NCI-H345 treated with DMSO at 0.1 percent for 48 hours (cell line): ENCODE measurements at regions not wholly inside any gene's neighbourhood (a gene's known extent, or its start where the extent isn't known, plus 50 kb on each side); places are given as distances from the start of the nearest gene placed in this dataset.
A peak's percentile ranks its signal among the peaks of the same experiment; 100 is the strongest.
"Not testable (repeated sequence)": the region's sequence is repeated elsewhere in the genome, so short reads cannot be mapped to it uniquely, and the experiment has no call there.

Experiments
- DNase-seq: peaks from one replicate; lab custom pipeline; 2025; ENCODE audit not compliant: unreplicated experiment; lab: John Stamatoyannopoulos, UW

DNA sequence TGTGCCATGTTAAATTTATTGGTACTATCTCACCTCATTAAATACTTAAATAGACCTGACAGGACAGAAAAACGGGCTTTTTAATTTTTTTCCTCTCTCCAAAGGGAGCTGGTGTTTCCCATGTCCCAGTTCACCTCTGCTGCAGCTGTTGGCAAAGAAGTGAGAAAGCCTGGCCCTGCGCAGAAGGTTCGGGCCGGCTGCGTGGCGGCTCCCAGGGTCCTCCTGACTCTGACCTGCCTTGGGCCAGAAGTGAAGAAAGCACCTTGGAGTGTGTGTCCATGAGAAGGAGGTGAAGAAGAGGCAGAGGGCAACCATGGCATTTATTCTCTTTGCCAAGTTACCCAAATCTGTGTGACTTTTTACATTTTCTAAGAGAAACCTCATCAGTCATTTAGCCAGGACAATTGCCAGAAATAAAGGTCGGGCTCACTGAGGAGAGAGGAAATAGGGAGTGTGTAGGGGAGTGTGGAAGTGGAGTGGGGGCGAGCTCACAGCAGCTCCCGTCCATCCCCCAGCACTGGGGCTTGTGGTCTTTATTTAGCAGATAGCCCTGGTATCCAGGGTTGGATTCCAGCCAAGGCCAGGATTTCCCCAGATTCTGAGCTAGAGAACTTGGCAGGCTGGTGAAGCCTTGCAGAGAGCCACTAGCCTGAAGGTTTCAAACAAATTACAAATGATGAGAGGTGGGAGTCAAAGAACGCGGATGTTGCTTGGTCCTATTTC lies 102.4 kb upstream of the CADM1 start:
- DNase-seq = no peak

DNA sequence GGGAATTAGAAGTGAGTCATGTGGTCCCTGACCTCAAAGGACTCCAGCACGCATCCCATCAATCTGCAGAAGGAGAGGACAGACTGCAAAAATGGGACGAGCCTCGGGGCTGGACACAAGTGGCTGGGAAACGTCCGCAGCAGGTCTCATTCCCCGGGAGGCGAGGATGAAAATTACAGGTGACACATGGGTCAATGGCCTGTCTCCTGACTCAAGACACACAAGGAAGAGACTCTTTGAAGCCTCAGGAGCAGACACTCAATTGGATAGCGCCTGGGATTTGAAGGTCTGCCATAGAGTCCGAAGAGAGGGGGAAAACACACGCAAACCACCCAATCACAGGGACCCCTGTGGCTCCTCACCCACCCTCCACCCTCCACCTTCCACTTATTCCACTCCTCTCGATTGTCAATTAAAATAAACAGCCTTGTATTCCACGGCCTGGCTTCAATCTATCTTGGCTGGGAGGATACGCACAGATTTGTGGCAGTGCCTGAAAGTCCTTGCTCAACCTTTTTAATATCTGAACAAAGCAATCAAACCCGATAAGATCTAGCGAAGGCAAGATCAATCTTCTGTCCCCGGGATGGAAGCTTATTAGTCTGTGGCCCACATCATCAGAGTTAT lies 101.8 kb upstream of the CADM1 start:
- DNase-seq = no peak

DNA sequence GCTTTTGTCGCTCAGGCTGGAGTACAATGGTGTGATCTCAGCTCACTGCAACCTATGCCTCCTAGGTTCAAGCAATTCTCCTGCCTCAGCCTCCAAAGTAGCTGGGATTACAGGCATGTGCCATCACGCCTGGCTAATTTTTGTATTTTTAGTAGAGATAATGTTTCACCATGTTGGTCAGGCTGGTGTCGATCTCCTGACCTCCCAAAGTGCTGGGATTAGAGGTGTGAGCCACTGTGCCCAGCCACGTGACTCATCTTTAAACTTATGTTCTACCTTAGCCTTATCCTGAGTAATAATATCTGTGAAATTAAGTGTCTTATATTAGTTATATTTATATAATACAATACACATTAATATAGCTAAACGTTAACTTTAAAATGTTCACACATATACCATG lies 101.2 kb upstream of the CADM1 start:
- DNase-seq = not testable (repeated sequence)

DNA sequence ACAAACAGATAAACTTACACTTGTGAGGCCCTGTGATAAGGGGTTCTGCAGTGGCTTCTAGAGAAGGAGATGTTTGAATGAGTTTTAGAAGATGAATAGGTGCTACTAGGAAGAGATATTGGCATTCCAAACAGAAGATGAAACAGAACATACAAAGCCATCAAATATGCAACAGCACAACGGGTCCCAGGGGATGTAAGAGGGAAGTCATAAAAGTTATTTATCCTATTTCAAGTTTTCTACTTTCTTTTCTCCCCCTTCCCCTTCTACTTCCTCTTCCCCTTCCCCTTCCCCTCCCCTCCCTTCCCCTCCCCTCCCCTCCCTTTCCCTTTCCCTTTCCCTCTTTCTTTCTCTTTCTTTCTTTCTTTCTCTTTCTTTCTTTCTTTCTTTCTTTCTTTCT lies 94.9 kb upstream of the CADM1 start:
- no peak for DNase-seq

DNA sequence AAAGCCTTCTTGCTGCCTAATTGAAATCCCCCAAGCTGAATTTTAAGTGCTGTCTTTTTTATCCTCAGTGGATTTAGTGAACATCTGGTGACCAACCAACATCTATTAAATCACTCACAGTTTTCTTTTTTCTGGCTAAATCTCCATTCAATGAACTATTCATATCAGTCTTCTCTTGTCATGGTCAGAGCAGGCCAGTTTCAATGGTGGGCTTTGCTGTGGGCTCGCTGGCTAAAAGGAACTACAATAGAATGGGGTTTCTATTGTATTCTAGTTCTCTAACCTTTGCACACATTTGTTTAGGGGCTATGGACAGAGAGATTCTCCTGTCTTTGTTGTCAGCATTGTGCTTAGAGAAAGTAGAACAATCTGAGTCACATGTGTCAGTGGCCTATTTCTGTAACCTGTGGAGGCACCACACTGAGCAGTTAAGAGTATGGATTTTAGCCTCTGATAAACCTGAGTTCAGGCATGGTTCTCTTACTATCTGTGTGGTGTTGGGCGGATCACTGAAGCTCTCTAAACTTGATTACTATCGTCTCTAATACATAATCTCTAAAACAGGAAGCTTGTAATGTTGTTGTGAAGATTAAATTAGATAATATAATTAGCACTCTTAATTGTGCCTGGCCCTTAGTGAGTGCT lies 94.2 kb upstream of the CADM1 start:
- DNase-seq = no peak

DNA sequence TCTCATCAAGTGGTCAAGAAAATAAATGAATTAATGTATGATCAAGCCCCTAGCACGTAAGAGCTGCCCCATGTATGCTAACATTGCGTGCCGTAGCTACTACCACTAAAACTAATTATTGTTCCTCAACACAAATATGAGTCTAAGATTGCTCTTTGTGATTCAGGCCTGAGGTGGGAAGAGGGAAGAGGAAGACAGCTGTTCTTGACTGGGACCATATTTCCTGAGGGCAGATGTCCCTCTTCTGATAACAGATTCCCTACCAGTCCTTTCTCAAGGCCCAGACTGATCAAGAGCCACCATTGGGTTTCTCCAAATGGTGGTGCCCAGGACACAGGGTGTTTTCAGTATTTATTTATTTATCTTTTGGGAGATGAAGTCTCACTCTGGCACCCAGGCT lies 87.2 kb upstream of the CADM1 start:
- no peak for DNase-seq

DNA sequence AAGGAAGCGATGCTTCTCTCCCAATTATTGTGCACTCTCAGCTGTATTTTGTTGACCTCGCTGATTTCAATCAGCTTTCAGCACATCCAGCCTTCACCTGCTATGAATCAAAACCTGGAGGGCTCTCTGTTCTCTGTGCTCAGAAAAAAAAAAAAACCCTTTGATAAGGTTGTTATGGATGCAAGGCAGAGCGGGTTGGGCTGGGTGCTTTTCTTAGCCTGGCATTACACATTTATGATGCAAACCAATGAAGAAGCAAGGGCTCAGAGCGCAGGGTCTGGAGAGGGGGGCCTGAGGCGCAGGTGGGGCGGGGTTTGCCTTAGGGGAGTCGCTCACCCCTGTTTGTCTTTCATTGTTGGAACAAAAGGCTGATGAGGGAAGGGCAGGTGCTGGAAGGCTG lies 86.0 kb upstream of the CADM1 start:
- DNase-seq = peak; percentile 75

DNA sequence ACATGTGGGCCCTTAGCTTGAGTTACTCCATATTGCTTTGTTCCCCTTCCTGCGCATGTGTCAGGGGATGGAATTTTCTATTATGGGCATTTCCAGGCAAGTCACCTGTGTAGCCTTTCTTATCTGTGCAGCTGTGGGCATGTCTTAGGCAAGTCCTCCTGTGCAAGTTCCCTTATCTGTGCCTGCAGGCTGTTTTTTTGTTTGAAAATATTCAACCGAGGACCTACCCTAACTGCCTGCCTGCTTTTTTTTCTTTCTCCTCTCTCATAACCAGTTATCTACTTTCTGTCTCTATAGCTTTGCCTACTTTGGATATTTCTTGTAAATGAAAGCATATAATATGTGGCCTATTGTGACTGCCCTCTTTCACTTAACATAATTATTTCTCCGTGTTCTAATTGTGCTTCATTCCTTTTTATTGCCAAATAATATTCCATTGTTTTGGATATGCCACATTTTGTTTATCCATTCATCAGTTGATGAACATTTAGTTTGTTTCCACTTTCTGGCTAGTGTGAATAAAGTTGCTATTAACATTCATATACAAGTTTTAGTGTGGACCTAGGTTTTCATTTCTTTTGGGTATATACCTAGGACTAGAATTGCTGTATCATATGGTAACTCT lies 83.6 kb upstream of the CADM1 start:
- no peak for DNase-seq

DNA sequence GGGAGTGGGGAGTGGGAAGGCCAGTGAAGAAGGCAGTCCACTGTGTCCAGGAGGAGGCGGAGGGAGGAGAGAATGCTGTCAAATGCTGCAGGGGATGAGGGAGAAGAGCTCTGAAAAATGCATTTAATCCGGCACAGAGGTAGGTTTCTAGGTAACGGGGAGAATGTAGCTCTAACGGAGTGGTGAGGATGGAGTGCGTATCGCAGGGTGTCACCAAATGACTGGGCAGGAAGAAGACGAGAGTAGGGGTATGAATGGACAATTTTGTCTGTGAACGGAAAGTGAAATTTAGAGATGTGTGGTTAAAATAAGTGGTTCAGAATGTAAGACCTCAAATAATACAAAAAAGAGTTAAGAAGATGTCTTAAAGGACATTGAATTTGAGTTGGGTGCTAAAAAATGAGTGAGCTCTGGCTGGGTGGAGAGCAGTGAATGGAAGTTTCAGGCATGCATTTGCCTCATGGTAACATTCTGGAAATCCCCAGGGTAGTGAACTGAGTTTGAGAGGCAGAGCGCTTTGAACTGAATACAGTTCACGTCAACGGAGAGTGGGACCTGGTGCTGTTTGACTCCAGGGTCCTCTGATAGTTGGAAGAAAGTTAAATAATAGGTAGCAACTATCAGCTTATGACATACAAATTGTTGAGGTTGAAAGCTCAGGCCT lies 81.3 kb upstream of the CADM1 start:
- DNase-seq = no peak

DNA sequence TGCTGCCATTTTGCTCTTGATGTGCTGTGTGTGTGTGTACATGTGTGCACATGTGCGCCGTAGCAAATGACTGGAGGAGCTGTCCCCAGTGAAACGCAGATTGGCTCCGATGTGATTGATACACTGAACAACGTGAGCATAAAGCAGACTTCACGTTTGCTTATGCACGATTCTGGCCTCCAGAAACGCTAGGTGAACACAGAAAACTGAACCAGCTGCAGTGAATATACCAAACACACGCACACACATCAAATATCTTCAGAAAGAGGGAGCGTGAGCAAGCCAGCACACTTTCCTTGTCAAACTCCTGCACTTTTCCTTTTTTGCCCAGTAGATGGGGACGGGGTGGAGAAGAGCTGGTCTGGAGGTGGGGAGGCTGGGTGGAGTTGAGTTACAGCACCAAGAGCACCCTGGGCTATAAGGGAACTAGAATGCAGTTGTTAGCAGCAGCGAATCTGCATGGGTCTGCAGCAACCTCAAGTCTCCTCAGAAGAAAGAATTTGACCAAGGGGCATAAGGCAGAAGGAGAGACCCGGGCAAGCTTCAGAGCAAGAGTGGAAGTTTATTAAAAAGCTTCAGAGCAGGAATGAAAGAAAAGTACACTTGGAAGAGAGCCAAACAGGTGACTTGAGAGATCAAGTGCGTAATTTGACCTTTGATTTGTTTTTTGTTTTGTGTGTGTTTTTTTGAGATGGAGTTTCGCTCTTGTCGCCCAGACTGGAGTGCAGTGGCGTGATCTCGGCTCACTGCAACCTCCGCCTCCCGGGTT lies 77.8 kb upstream of the CADM1 start:
- peak; percentile 61 for DNase-seq

DNA sequence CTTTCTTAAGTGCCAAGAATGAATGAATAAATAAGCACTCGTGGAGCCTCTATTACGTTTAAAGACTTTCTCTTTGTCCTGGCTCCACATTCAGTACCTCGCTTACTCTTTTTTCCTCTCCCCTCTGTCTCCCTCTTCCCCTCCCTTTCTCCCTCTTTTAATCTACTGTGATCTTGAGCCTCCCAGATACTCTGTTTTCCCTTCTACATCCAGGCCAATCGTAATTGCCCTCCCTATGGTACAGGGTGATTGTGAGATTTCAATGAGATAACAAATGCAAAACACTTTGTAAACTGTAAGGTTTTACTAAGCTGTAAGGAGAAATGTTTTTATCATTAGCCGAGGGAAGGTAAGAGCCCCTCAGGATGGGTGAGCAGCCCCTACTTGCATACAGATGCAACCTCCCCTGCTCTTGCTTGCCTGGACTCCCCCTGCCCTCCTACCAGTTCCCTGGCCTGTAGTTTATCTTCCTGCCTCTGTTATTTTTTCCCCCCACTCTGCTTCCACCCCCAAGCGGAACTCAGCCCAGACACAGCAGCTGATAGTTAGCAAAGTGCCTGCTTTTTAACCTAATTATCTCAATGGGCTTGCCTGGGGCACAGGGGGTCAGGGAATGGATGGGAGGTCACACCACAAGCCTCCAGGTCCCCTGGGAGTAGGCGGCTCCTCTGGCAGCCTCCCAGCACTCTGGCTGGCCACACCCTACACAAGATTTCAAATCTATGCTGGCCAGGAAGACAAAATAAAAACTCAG lies 76.9 kb upstream of the CADM1 start:
- no peak for DNase-seq

DNA sequence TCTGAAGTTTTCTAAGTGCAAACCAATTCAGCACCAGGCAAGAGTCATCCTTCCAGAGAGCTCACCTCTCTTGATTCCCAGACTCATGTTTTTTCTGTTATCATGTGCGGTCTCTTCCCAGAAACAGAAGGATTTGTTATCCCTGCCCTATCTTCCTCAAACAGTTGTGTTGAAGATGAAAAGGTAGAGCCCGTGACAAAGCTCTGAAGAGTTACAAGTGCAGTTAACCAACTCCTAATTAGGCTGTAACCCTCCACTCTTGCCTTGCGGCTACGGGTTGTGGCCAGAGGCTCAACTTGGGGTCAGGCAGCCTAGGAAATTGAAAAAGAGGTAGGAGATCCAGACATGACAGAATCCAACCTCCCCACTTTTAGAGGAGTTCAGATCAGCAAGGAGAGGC lies 76.2 kb upstream of the CADM1 start:
- no peak for DNase-seq

DNA sequence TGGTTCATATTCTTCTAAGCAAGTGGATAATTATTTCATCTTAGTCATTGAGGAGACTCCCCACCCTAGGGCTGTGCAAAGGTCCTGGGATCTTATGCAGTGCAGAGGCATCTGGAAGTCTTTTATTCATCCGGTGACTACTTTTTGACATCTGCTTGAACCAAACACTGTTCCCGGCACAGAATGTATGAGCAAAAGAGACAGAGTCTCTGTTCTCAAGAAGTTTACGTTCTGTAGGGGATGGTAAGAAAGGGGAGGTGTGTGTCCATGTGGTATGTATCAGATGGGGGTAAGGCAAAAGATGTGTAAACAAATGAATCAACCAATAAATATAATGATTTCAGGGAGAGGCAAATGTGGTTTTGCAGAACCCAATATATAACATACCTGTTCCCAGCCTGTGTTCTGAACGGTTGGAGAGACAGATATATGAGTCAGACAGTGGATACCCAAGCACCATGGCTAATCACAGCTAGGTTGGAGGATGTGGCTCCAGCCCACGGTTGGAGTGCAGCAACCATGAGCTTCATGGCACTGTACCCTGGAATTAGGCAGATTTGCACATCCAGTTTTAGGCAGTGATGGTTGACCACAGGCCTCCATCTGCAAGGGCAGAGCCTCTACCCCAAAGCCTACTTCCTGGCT lies 75.1 kb upstream of the CADM1 start:
- DNase-seq = no peak

DNA sequence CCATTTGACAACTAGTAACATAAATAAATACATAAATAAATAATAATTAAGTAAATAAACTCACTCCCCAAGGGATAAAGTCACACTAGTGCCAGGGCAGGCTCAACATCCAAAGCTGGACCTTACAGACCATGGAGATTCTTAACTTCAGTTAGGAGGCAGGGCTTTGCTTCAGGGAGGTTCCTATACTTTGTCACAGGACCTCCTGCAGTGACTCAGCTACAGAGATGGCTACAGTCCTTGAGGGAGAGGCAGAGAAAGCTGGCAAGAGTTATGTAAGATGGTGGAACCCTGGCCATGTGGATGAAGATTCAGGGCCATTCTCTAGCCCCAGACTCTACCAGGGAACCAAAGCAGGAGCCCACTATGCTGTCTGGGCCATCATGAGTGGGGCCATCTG lies 74.1 kb upstream of the CADM1 start:
- no peak for DNase-seq

DNA sequence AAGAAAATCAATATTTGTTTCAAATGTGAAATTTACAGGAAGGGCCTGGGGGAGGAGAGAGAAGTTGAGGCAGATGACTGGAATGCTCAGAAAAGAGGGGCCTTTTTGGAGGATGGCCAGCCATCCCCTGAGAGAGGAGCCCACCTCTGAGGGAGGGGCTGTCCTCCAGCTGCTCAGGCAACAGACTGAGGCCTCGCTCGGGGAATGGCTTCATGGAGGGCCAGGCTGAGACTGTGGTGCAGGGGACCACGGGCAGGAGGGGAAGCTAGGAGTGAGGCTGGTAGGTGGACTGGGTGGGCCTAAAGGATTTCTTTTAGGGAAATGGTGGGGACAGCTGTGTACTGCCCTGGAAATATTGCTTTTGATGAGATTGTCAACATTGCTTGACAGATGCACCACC lies 73.5 kb upstream of the CADM1 start:
- no peak for DNase-seq

DNA sequence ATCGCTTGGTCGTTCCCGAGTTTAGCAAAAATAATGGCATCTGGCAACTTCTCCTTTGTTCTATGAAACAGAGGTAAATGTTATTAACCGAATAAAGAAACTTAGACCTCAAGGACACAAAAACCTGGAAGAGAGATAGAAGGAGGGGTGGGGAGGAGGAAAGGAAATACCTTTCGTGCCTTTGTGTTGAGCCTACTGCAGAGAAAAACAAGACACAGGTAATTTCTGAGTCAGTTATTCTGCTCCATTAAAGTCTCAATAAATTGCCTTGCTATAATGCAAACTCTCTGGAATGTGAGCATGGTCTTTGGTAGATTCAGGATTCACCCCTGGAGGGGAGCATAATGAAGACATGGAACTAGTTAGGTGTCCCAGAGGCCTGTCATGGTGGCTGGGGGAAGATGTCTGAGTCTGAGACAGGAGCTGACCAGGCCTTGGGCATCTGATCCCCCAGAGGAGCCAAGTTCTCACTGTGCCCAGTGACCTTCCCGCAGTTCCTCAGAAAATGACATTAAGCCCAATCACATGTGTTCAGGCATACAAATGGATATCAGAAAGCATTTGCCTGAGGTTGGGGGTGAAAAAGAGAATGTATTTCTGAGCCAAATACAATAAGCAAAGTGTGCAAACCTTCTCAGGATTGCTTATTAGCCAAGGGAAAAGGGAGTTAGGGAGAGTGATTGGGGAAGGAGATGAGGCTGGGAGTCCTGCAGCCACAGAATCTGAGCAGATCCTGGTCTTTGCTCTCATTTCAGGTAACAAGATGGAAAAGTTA lies 72.6 kb upstream of the CADM1 start:
- DNase-seq = no peak

DNA sequence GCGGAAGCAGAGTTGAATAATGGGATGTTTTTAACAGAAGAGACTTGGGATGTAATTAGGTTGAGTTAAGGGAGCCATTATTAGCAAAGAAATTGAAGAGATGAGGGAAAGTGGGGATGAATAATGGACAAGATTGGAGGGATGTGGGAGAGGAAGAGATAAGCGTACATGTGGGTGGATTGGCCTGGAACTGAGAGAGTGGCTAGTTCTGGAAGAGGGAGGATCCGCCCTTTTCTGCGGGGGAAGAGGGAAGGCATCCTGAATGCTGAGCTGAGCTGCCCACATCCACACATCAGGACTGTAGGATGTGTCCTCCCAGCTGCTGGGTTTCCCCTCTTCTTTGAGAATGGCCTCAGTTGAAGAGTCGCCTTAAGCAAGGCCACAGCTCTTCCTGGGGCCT lies 68.3 kb upstream of the CADM1 start:
- no peak for DNase-seq

DNA sequence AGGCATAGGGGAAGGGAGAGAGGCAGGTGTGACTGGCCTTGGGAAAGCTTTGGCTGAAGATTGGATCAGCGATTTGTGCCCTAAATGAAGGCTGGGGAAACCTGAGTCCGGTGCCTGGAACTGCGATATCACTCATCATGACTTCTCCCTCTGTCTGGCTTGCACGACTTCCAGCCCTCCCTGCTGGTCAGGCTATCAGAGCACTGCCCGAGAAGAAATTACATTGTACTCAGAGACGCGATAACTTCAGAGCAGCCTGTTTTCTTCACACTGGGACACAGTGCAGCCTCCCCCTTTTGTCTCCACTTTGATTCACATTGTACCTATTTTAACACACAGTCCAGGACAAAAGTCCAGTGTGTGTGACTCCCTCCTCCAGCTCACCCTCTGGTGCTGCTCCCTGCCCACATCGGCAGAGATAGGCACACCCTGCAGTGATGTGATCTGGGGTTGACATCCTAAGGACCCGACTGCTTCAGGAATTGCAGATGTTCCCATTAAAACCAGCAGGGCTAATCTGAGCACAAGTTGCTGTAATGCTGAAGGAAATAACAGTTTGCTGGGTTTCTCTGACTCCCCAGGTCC lies 62.1 kb upstream of the CADM1 start:
- no peak for DNase-seq

DNA sequence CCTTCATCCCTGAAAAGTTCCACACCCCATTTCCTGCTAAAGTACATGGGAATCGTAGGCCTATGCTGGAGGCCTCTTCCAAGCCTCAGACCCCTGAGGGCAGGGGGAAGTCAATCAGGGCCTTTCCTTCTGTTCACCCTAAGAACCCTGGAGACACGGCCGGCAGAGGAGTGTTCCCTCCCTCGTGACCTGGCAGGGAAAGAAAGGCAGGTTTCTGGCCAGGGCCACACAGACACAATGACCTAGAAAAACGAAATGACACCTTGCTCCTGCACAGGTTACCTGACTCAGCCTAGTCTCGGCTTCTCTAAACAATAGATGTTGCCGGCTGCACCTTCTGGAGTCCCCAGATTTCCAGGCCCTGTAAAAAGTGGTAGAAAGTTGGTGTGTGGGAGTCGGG lies 60.6 kb upstream of the CADM1 start:
- no peak for DNase-seq
